ENCODE measurements at regions not wholly inside any gene's neighbourhood (a gene's known extent, or its start where the extent isn't known, plus 50 kb on each side); places are given as distances from the start of the nearest gene placed in this dataset.

GRCh38 chr2:136360790-136361189 is 242.8 kb upstream of the CXCR4 start:
- H3K27ac Mint-ChIP-seq, result peak overlapping the region in 1 of 2 donors; percentile 62

GRCh38 chr2:136359121-136359965 is 241.4 kb upstream of the CXCR4 start:
- Mint-ChIP-seq H3K27ac (peak overlapping the region in 1 of 2 donors; percentile 18), H3K36me3 (ENCODE audit: insufficient read depth) (no peaks in the 10 kb centered on the region), H3K9me3 (no peaks in the 10 kb centered on the region), H3K4me3 (no peak overlapping the region), H3K27me3 (no peaks in the 10 kb centered on the region), H3K4me1 (ENCODE audit: low read depth in 2 of 2) (peaks cover 16 to 17% of the 10 kb centered on the region in 2 donors)
- no peak for ATAC-seq (replicated peaks)
- DNase-seq, result no peak

More at GRCh38 chr2:136360790-136361189, 242.8 kb upstream of the CXCR4 start:
- Mint-ChIP-seq H3K27me3 (no peaks in the 10 kb centered on the region), H3K9me3 (no peaks in the 10 kb centered on the region), H3K4me1 (ENCODE audit: low read depth in 2 of 2) (peaks cover 16 to 17% of the 10 kb centered on the region in 2 donors), H3K36me3 (ENCODE audit: insufficient read depth) (no peaks in the 10 kb centered on the region), H3K4me3 (no peak overlapping the region)
- no peak for DNase-seq
- no peak for ATAC-seq (replicated peaks)

- peaks cover 16 to 17% of the 10 kb centered on the region in 2 donors for H3K4me1 Mint-ChIP-seq (ENCODE audit: low read depth in 2 of 2)
- DNase-seq, result no peak
- H3K27me3 Mint-ChIP-seq, result no peaks in the 10 kb centered on the region
- no peak overlapping the region for H3K27ac Mint-ChIP-seq
- no peak overlapping the region for H3K4me3 Mint-ChIP-seq
- ATAC-seq (replicated peaks), result no peak
- no peaks in the 10 kb centered on the region for H3K36me3 Mint-ChIP-seq (ENCODE audit: insufficient read depth)
- no peaks in the 10 kb centered on the region for H3K9me3 Mint-ChIP-seq
Observed at GRCh38 chr2:136358576-136358975, 240.6 kb upstream of the CXCR4 start.

GRCh38 chr2:136357007-136357380 is 239.0 kb upstream of the CXCR4 start:
- ATAC-seq (replicated peaks) (no peak), DNase-seq (no peak)
- Mint-ChIP-seq H3K27ac (peak overlapping the region in 1 of 2 donors; percentile 39), H3K4me1 (ENCODE audit: low read depth in 2 of 2) (peaks cover 4 to 5% of the 10 kb centered on the region in 2 donors), H3K36me3 (ENCODE audit: insufficient read depth) (no peaks in the 10 kb centered on the region), H3K9me3 (no peaks in the 10 kb centered on the region), H3K4me3 (no peak overlapping the region), H3K27me3 (no peaks in the 10 kb centered on the region)

GRCh38 chr2:136356125-136357006 is 238.4 kb upstream of the CXCR4 start:
- Mint-ChIP-seq H3K27ac (peak overlapping the region in 1 of 2 donors; percentile 67), H3K9me3 (no peaks in the 10 kb centered on the region), H3K4me1 (ENCODE audit: low read depth in 2 of 2) (peaks cover 4 to 5% of the 10 kb centered on the region in 2 donors), H3K27me3 (no peaks in the 10 kb centered on the region), H3K36me3 (ENCODE audit: insufficient read depth) (no peaks in the 10 kb centered on the region), H3K4me3 (no peak overlapping the region)
- no peak for ATAC-seq (replicated peaks)
- DNase-seq, result no peak

- ATAC-seq (replicated peaks), result no peak
- Mint-ChIP-seq H3K4me3 (no peak overlapping the region), H3K27me3 (no peaks in the 10 kb centered on the region), H3K9me3 (peaks cover 0 to 4% of the 10 kb centered on the region in 2 donors), H3K27ac (no peak overlapping the region), H3K36me3 (ENCODE audit: insufficient read depth) (no peaks in the 10 kb centered on the region), H3K4me1 (ENCODE audit: low read depth in 2 of 2) (no peaks in the 10 kb centered on the region)
- no peak for DNase-seq
Observed at GRCh38 chr2:136351684-136352083, 233.7 kb upstream of the CXCR4 start.

GRCh38 chr2:136347981-136348380 is 230.0 kb upstream of the CXCR4 start:
- no peak for ATAC-seq (replicated peaks)
- H3K4me1 Mint-ChIP-seq (ENCODE audit: low read depth in 2 of 2), result no peaks in the 10 kb centered on the region
- no peak overlapping the region for H3K27ac Mint-ChIP-seq
- H3K36me3 Mint-ChIP-seq (ENCODE audit: insufficient read depth), result no peaks in the 10 kb centered on the region
- peaks cover 0 to 4% of the 10 kb centered on the region in 2 donors for H3K9me3 Mint-ChIP-seq
- no peak overlapping the region for H3K4me3 Mint-ChIP-seq
- no peak for DNase-seq
- H3K27me3 Mint-ChIP-seq, result no peaks in the 10 kb centered on the region

GRCh38 chr2:136344339-136344738 is 226.4 kb upstream of the CXCR4 start:
- no peaks in the 10 kb centered on the region for H3K9me3 Mint-ChIP-seq
- no peaks in the 10 kb centered on the region for H3K36me3 Mint-ChIP-seq (ENCODE audit: insufficient read depth)
- peak overlapping the region in 1 of 2 donors; percentile 35 for H3K27ac Mint-ChIP-seq
- H3K27me3 Mint-ChIP-seq, result no peaks in the 10 kb centered on the region
- no peaks in the 10 kb centered on the region for H3K4me1 Mint-ChIP-seq (ENCODE audit: low read depth in 2 of 2)
- H3K4me3 Mint-ChIP-seq, result no peak overlapping the region
- no peak for ATAC-seq (replicated peaks)
- DNase-seq, result no peak

- H3K27me3 Mint-ChIP-seq, result no peaks in the 10 kb centered on the region
- ATAC-seq (replicated peaks), result no peak
- no peaks in the 10 kb centered on the region for H3K4me1 Mint-ChIP-seq (ENCODE audit: low read depth in 2 of 2)
- no peak overlapping the region for H3K4me3 Mint-ChIP-seq
- no peaks in the 10 kb centered on the region for H3K36me3 Mint-ChIP-seq (ENCODE audit: insufficient read depth)
- no peak for DNase-seq
- peak overlapping the region in 1 of 2 donors; percentile 27 for H3K27ac Mint-ChIP-seq
- H3K9me3 Mint-ChIP-seq, result no peaks in the 10 kb centered on the region
Observed at GRCh38 chr2:136342138-136342537, 224.2 kb upstream of the CXCR4 start.

GRCh38 chr2:136334967-136335366 is 217.0 kb upstream of the CXCR4 start:
- peaks cover 5 to 8% of the 10 kb centered on the region in 2 donors for H3K4me1 Mint-ChIP-seq (ENCODE audit: low read depth in 2 of 2)
- H3K4me3 Mint-ChIP-seq, result no peak overlapping the region
- ATAC-seq (replicated peaks) (no peak), DNase-seq (no peak)
- no peaks in the 10 kb centered on the region for H3K27me3 Mint-ChIP-seq
- H3K36me3 Mint-ChIP-seq (ENCODE audit: insufficient read depth), result peaks cover 8% of the 10 kb centered on the region
- no peak overlapping the region for H3K27ac Mint-ChIP-seq
- no peaks in the 10 kb centered on the region for H3K9me3 Mint-ChIP-seq

- H3K27me3 Mint-ChIP-seq, result no peaks in the 10 kb centered on the region
- H3K4me3 Mint-ChIP-seq, result no peak overlapping the region
- ATAC-seq (replicated peaks) (no peak), DNase-seq (no peak)
- peaks cover 9 to 22% of the 10 kb centered on the region in 2 donors for H3K4me1 Mint-ChIP-seq (ENCODE audit: low read depth in 2 of 2)
- H3K9me3 Mint-ChIP-seq, result no peaks in the 10 kb centered on the region
- H3K27ac Mint-ChIP-seq, result peak overlapping the region in 1 of 2 donors; percentile 44
- peaks cover 12% of the 10 kb centered on the region for H3K36me3 Mint-ChIP-seq (ENCODE audit: insufficient read depth)
Observed at GRCh38 chr2:136332436-136333095, 214.6 kb upstream of the CXCR4 start.

GRCh38 chr2:136331226-136331625 is 213.3 kb upstream of the CXCR4 start:
- ATAC-seq (replicated peaks), result no peak
- Mint-ChIP-seq H3K36me3 (ENCODE audit: insufficient read depth) (peaks cover 19% of the 10 kb centered on the region), H3K9me3 (no peaks in the 10 kb centered on the region), H3K27ac (peak overlapping the region; percentile 28 to 78), H3K27me3 (no peaks in the 10 kb centered on the region), H3K4me1 (ENCODE audit: low read depth in 2 of 2) (peaks cover 15 to 33% of the 10 kb centered on the region in 2 donors), H3K4me3 (no peak overlapping the region)
- no peak for DNase-seq

GRCh38 chr2:136328207-136328795 is 210.4 kb upstream of the CXCR4 start:
- peak overlapping the region; percentile 97 to 98 for H3K27ac Mint-ChIP-seq
- H3K4me1 Mint-ChIP-seq (ENCODE audit: low read depth in 2 of 2), result peaks cover 24 to 43% of the 10 kb centered on the region in 2 donors
- no peak for ATAC-seq (replicated peaks)

More at GRCh38 chr2:136328207-136328795, 210.4 kb upstream of the CXCR4 start:
- Mint-ChIP-seq H3K27me3 (no peaks in the 10 kb centered on the region), H3K4me3 (peak overlapping the region in 1 of 2 donors; percentile 76), H3K9me3 (no peaks in the 10 kb centered on the region), H3K36me3 (ENCODE audit: insufficient read depth) (peaks cover 23% of the 10 kb centered on the region)
- no peak for DNase-seq
